ENCODE measurements at regions not wholly inside any gene's neighbourhood (a gene's known extent, or its start where the extent isn't known, plus 50 kb on each side); places are given as distances from the start of the nearest gene placed in this dataset.

- Histone ChIP-seq H3K36me3 (no peaks in the 10 kb centered on the region), H3K27ac (no peak overlapping the region), H3K4me3 (no peak overlapping the region), H3K27me3 (replicated peaks in 1 of 7) (no peaks in the 10 kb centered on the region), H3K4me1 (no peaks in the 10 kb centered on the region), H3K9me3 (no peaks in the 10 kb centered on the region)
- no peak for DNase-seq
- TF ChIP-seq, protein P1, sequence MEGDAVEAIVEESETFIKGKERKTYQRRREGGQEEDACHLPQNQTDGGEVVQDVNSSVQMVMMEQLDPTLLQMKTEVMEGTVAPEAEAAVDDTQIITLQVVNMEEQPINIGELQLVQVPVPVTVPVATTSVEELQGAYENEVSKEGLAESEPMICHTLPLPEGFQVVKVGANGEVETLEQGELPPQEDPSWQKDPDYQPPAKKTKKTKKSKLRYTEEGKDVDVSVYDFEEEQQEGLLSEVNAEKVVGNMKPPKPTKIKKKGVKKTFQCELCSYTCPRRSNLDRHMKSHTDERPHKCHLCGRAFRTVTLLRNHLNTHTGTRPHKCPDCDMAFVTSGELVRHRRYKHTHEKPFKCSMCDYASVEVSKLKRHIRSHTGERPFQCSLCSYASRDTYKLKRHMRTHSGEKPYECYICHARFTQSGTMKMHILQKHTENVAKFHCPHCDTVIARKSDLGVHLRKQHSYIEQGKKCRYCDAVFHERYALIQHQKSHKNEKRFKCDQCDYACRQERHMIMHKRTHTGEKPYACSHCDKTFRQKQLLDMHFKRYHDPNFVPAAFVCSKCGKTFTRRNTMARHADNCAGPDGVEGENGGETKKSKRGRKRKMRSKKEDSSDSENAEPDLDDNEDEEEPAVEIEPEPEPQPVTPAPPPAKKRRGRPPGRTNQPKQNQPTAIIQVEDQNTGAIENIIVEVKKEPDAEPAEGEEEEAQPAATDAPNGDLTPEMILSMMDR (IDR thresholded peaks at IDR 0.05 in 8 of 11, conservative IDR thresholded peaks at IDR 0.05 in 3 of 11), result no peak
- TF ChIP-seq POLR2A (IDR thresholded peaks at IDR 0.05) (no peak), POLR2AphosphoS5 (IDR thresholded peaks at IDR 0.05) (no peak)
- WGBS, 5 donors, result 54 to 69% (median 63%) methylated on average over 3 of the region's 3 CpGs
- intact Hi-C loops (cut with DNase I; ENCODE audit: low total_unique reads), result no loop called here
Observed at GRCh38 chr6:126812010-126812409, 306.5 kb upstream of the RSPO3 start.

GRCh38 chr6:126812651-126813050 lies 305.8 kb upstream of the RSPO3 start:
- H3K27ac ChIP-seq, result no peak overlapping the region
- no peak overlapping the region for H3K4me3 ChIP-seq
- H3K36me3 ChIP-seq, result no peaks in the 10 kb centered on the region
- H3K4me1 ChIP-seq, result no peaks in the 10 kb centered on the region
- DNase-seq, result no peak
- no peaks in the 10 kb centered on the region for H3K27me3 ChIP-seq (replicated peaks in 1 of 7)
- 27 to 52% (median 30%) methylated on average over 1 of the region's 1 CpG for WGBS, 5 donors
- H3K9me3 ChIP-seq, result no peaks in the 10 kb centered on the region
- intact Hi-C loops (cut with DNase I; ENCODE audit: low total_unique reads), result no loop called here
- TF ChIP-seq POLR2AphosphoS5 (IDR thresholded peaks at IDR 0.05) (no peak), POLR2A (IDR thresholded peaks at IDR 0.05) (no peak)
- TF ChIP-seq, protein P1 (IDR thresholded peaks at IDR 0.05 in 8 of 11, conservative IDR thresholded peaks at IDR 0.05 in 3 of 11), result no peak

- WGBS, 5 donors, result 87 to 95% (median 91%) methylated on average over 3 of the region's 3 CpGs
- no peak for DNase-seq
- Histone ChIP-seq H3K9me3 (no peaks in the 10 kb centered on the region), H3K4me1 (no peaks in the 10 kb centered on the region), H3K4me3 (no peak overlapping the region), H3K27me3 (replicated peaks in 1 of 7) (no peaks in the 10 kb centered on the region), H3K27ac (no peak overlapping the region), H3K36me3 (no peaks in the 10 kb centered on the region)
- intact Hi-C loops (cut with DNase I; ENCODE audit: low total_unique reads), result no loop called here
- TF ChIP-seq, protein P1 (IDR thresholded peaks at IDR 0.05 in 8 of 11, conservative IDR thresholded peaks at IDR 0.05 in 3 of 11), result no peak
- TF ChIP-seq POLR2AphosphoS5 (IDR thresholded peaks at IDR 0.05) (no peak), POLR2A (IDR thresholded peaks at IDR 0.05) (no peak)
Observed at GRCh38 chr6:126820634-126821033, 297.8 kb upstream of the RSPO3 start.

- 65 to 71% (median 68%) methylated on average over 2 of the region's 2 CpGs for WGBS, 5 donors
- TF ChIP-seq POLR2AphosphoS5 (IDR thresholded peaks at IDR 0.05), result no peak
- TF ChIP-seq, protein P1 (IDR thresholded peaks at IDR 0.05 in 8 of 11, conservative IDR thresholded peaks at IDR 0.05 in 3 of 11), result no peak
- no peak for TF ChIP-seq POLR2A (IDR thresholded peaks at IDR 0.05)
- H3K4me3 ChIP-seq, result no peak overlapping the region
- H3K36me3 ChIP-seq, result no peaks in the 10 kb centered on the region
- intact Hi-C loops (cut with DNase I; ENCODE audit: low total_unique reads), result no loop called here
- H3K4me1 ChIP-seq, result no peaks in the 10 kb centered on the region
- no peak overlapping the region for H3K27ac ChIP-seq
- H3K9me3 ChIP-seq, result no peaks in the 10 kb centered on the region
- DNase-seq, result no peak
- H3K27me3 ChIP-seq (replicated peaks in 1 of 7), result no peaks in the 10 kb centered on the region
Observed at GRCh38 chr6:126821706-126822105, 296.8 kb upstream of the RSPO3 start.

All from spleen (tissue), 11 donors.